Smooth muscle cell (in vitro differentiated cells): ENCODE measurements at regions not wholly inside any gene's neighbourhood (a gene's known extent, or its start where the extent isn't known, plus 50 kb on each side); places are given as distances from the start of the nearest gene placed in this dataset.

Experiments
- DNase-seq: peaks from one replicate; lab custom pipeline; 2025; ENCODE audit not compliant: unreplicated experiment; lab: John Stamatoyannopoulos, UW
- H2AFZ ChIP-seq: fragments of 200-600 bp; sonication (generic); 2 replicates; pipeline ENCODE4 v1.6.0; 2016; ENCODE audit warnings: antibody characterized with exemption, low read depth, mild to moderate bottlenecking
- H3F3A ChIP-seq: fragments of 200-600 bp; sonication (generic); 2 replicates; pipeline ENCODE4 v1.6.0; 2017; ENCODE audit warnings: antibody characterized with exemption, low read depth
- H3K27ac ChIP-seq: fragments of 200-600 bp; sonication (generic); 2 replicates; pipeline ENCODE4 v1.5.1; 2016; ENCODE audit warnings: low read depth, mild to moderate bottlenecking
- H3K27me3 ChIP-seq: fragments of 200-600 bp; sonication (generic); 2 replicates; pipeline ENCODE4 v1.6.1; 2016; ENCODE audit warnings: low read depth, mild to moderate bottlenecking
- H3K36me3 ChIP-seq: fragments of 200-600 bp; sonication (generic); 2 replicates; pipeline ENCODE4 v1.5.1; 2016; ENCODE audit warnings: low read depth
- H3K4me1 ChIP-seq: fragments of 200-600 bp; sonication (generic); 2 replicates; pipeline ENCODE4 v1.5.1; 2016; ENCODE audit warnings: low read depth
- H3K4me2 ChIP-seq: fragments of 200-600 bp; sonication (generic); 2 replicates; pipeline ENCODE4 v1.6.0; 2016; ENCODE audit warnings: mild to moderate bottlenecking
- H3K4me3 ChIP-seq: fragments of 200-600 bp; sonication (generic); 2 replicates; pipeline ENCODE4 v1.5.1; 2016; ENCODE audit warnings: mild to moderate bottlenecking
- H3K79me2 ChIP-seq: fragments of 200-600 bp; sonication (generic); 2 replicates; pipeline ENCODE4 v1.6.0; 2016; ENCODE audit warnings: low read depth, mild to moderate bottlenecking
- H3K9ac ChIP-seq: fragments of 200-600 bp; sonication (generic); 2 replicates; pipeline ENCODE4 v1.6.0; 2016; ENCODE audit warnings: low read depth
- H3K9me3 ChIP-seq: fragments of 200-600 bp; sonication (generic); replicated peaks from 2 replicates; pipeline ENCODE4 v1.5.1; 2016; ENCODE audit warnings: low read depth
- H4K20me1 ChIP-seq: fragments of 200-600 bp; sonication (generic); 2 replicates; pipeline ENCODE4 v1.6.0; 2016; ENCODE audit warnings: low read depth
- CTCF ChIP-seq: fragments of 200-600 bp; sonication (generic); IDR thresholded peaks from 2 replicates; pipeline ENCODE4 v1.5.1; 2017; ENCODE audit warnings: borderline replicate concordance, mild to moderate bottlenecking, antibody characterized with exemption; ENCODE audit not compliant: insufficient read depth, poor library complexity, severe bottlenecking
- WGBS: methylation state at CpG from one replicate; pipeline ENCODE4 v1.1.7; 2016; ENCODE audit warnings: low lambda C conversion rate; 5-methylcytosine and 5-hydroxymethylcytosine counted together

GRCh38 chr4:55021214-55021613 lies 104.2 kb downstream of the KDR start:
- no peaks in the 10 kb centered on the region for H3K27me3 ChIP-seq
- H3K4me3 ChIP-seq: no peak overlapping the region

GRCh38 chr4:55020131-55020530 lies 105.3 kb downstream of the KDR start:
- Histone ChIP-seq H3K4me1 (peaks cover 26% of the 10 kb centered on the region), H3K27ac (no peak overlapping the region), H3K9ac (no peak overlapping the region), H3K79me2 (no peaks in the 10 kb centered on the region), H2AFZ (no peak overlapping the region), H3K27me3 (no peaks in the 10 kb centered on the region), H3K9me3 (no peaks in the 10 kb centered on the region), H3K36me3 (no peaks in the 10 kb centered on the region), H3F3A (no peaks in the 10 kb centered on the region), H3K4me2 (no peak overlapping the region), H3K4me3 (no peak overlapping the region), H4K20me1 (no peaks in the 10 kb centered on the region)
- DNase-seq: no peak
- no peak for TF ChIP-seq CTCF
- WGBS: 87% methylated on average over 2 of the region's 2 CpGs

More at GRCh38 chr4:55021214-55021613, 104.2 kb downstream of the KDR start:
- Histone ChIP-seq H2AFZ (no peak overlapping the region), H3K27ac (no peak overlapping the region), H3K79me2 (no peaks in the 10 kb centered on the region), H3K4me1 (peaks cover 26% of the 10 kb centered on the region), H4K20me1 (no peaks in the 10 kb centered on the region), H3K9ac (no peak overlapping the region), H3K36me3 (no peaks in the 10 kb centered on the region), H3F3A (no peaks in the 10 kb centered on the region), H3K9me3 (no peaks in the 10 kb centered on the region), H3K4me2 (no peak overlapping the region)
- TF ChIP-seq CTCF: no peak
- DNase-seq: no peak
- 57% methylated on average over 1 of the region's 1 CpG for WGBS

GRCh38 chr4:55018978-55019377 lies 106.4 kb downstream of the KDR start:
- no peaks in the 10 kb centered on the region for H3F3A ChIP-seq
- no peak overlapping the region for H3K4me3 ChIP-seq
- TF ChIP-seq CTCF: no peak
- no peaks in the 10 kb centered on the region for H3K27me3 ChIP-seq
- no peaks in the 10 kb centered on the region for H3K9me3 ChIP-seq
- no peaks in the 10 kb centered on the region for H3K36me3 ChIP-seq
- H4K20me1 ChIP-seq: no peaks in the 10 kb centered on the region
- no peak overlapping the region for H3K4me2 ChIP-seq
- H3K79me2 ChIP-seq: no peaks in the 10 kb centered on the region
- H3K4me1 ChIP-seq: peaks cover 26% of the 10 kb centered on the region
- H3K9ac ChIP-seq: no peak overlapping the region
- peak overlapping the region; percentile 54 for H2AFZ ChIP-seq
- DNase-seq: no peak
- peak overlapping the region; percentile 48 for H3K27ac ChIP-seq
- WGBS: 78% methylated on average over 2 of the region's 2 CpGs

GRCh38 chr4:55018521-55018920 lies 106.9 kb downstream of the KDR start:
- peak overlapping the region; percentile 48 for H3K27ac ChIP-seq
- H3K4me2 ChIP-seq: no peak overlapping the region
- no peak for TF ChIP-seq CTCF
- no peak overlapping the region for H3K4me3 ChIP-seq
- H3K79me2 ChIP-seq: no peaks in the 10 kb centered on the region
- no peak for DNase-seq
- H3F3A ChIP-seq: no peaks in the 10 kb centered on the region
- H3K9ac ChIP-seq: no peak overlapping the region
- WGBS: 65% methylated on average over 2 of the region's 2 CpGs
- no peaks in the 10 kb centered on the region for H4K20me1 ChIP-seq
- H3K27me3 ChIP-seq: no peaks in the 10 kb centered on the region
- peak overlapping the region; percentile 54 for H2AFZ ChIP-seq
- H3K9me3 ChIP-seq: no peaks in the 10 kb centered on the region
- no peaks in the 10 kb centered on the region for H3K36me3 ChIP-seq
- H3K4me1 ChIP-seq: peaks cover 26% of the 10 kb centered on the region
